Activated T-cell treated with anti-CD3 and anti-CD28 coated beads, Interleukin-2, amount 50 U/mL, for 72 hours (primary cell): ENCODE measurements at regions not wholly inside any gene's neighbourhood (a gene's known extent, or its start where the extent isn't known, plus 50 kb on each side); places are given as distances from the start of the nearest gene placed in this dataset.
"Not testable (repeated sequence)": the region's sequence is repeated elsewhere in the genome, so short reads cannot be mapped to it uniquely, and the experiment has no call there.

Experiments used
- ATAC-seq, 2 donors: fragments of 150-1000 bp; cut with Tn5 transposase; replicated peaks in 1 of 2; 2 replicates each; pipeline ENCODE4 v1.10.0; 2021; ENCODE audit warnings: moderate library complexity in 2 of 2, mild to moderate bottlenecking in 1 of 2
- DNase-seq, 2 donors: peaks; one replicate each; pipeline ENCODE4 v3.0.0; 2021 to 2022; ENCODE audit warnings: mixed read lengths in 1 of 2
- H3K27ac Mint-ChIP-seq: one replicate; pipeline ENCODE4 v1.8.0; 2022; ENCODE audit warnings: mild to moderate bottlenecking, moderate library complexity, mixed read lengths
- H3K27me3 Mint-ChIP-seq: one replicate; pipeline ENCODE4 v1.8.0; 2022; ENCODE audit warnings: low read depth, mixed read lengths
- H3K36me3 Mint-ChIP-seq, 2 donors: one replicate each; pipeline ENCODE4 v1.8.0; 2022; ENCODE audit warnings: mixed read lengths in 2 of 2, mild to moderate bottlenecking in 1 of 2; ENCODE audit not compliant: insufficient read depth in 2 of 2
- H3K4me1 Mint-ChIP-seq: one replicate; pipeline ENCODE4 v1.8.0; 2022; ENCODE audit warnings: low read depth, mixed read lengths
- H3K4me3 Mint-ChIP-seq, 2 donors: one replicate each; pipeline ENCODE4 v1.8.0; 2022; ENCODE audit warnings: mild to moderate bottlenecking in 2 of 2, mixed read lengths in 2 of 2, moderate library complexity in 2 of 2
- H3K9me3 Mint-ChIP-seq, 2 donors: one replicate each; pipeline ENCODE4 v1.8.0; 2022; ENCODE audit warnings: mixed read lengths in 2 of 2

DNA sequence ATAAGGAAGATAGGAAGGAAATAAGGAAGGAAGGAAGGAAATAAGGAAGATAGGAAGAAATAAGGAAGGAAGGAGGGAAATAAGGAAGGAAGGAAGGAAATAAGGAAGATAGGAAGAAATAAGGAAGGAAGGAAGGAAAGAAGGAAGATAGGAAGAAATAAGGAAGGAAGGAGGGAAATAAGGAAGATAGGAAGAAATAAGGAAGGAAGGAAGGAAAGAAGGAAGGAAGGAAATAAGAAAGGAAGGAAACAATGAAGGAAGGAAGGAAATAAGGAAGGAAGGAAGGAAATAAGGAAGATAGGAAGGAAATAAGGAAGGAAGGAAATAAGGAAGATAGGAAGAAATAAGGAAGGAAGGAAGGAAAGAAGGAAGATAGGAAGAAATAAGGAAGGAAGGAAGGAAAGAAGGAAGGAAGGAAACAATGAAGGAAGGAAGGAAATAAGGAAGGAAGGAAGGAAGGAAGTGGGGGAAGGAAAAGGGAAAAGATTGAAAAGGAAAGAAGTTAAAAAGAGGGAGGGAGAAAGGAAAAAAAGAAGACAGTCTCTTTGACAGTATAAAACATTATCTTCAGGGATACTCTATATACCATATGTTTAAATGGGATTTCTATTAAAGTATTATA, 227.1 kb downstream of the SP3 start:
- ATAC-seq, H3K9me3 Mint-ChIP-seq, DNase-seq, H3K4me1 Mint-ChIP-seq, H3K36me3 Mint-ChIP-seq, H3K4me3 Mint-ChIP-seq, H3K27ac Mint-ChIP-seq: not testable (repeated sequence)
- H3K27me3 Mint-ChIP-seq = peaks cover 23% of the 10 kb centered on the region

GRCh38 chr2:173739006-173739405, 226.2 kb downstream of the SP3 start:
- Mint-ChIP-seq H3K27me3 (peaks cover 26% of the 10 kb centered on the region), H3K27ac (no peak overlapping the region)

GRCh38 chr2:173740639-173741038, 224.5 kb downstream of the SP3 start:
- Mint-ChIP-seq H3K9me3 (peaks cover 3 to 4% of the 10 kb centered on the region in 2 donors), H3K27me3 (peaks cover 16% of the 10 kb centered on the region), H3K4me3 (no peak overlapping the region), H3K27ac (no peak overlapping the region), H3K36me3 (peaks cover 3 to 4% of the 10 kb centered on the region in 2 donors), H3K4me1 (no peaks in the 10 kb centered on the region)
- DNase-seq (no peak), ATAC-seq (no peak)

More at GRCh38 chr2:173739006-173739405, 226.2 kb downstream of the SP3 start:
- ATAC-seq (no peak), DNase-seq (no peak)
- Mint-ChIP-seq H3K4me1 (no peaks in the 10 kb centered on the region), H3K4me3 (no peak overlapping the region), H3K9me3 (peaks cover 3 to 4% of the 10 kb centered on the region in 2 donors), H3K36me3 (peaks cover 3 to 4% of the 10 kb centered on the region in 2 donors)

- no peak overlapping the region for H3K4me3 Mint-ChIP-seq
- peaks cover 23% of the 10 kb centered on the region for H3K27me3 Mint-ChIP-seq
- H3K27ac Mint-ChIP-seq = no peak overlapping the region
- peaks cover 3 to 4% of the 10 kb centered on the region in 2 donors for H3K9me3 Mint-ChIP-seq
- no peaks in the 10 kb centered on the region for H3K4me1 Mint-ChIP-seq
- DNase-seq = no peak
- H3K36me3 Mint-ChIP-seq = peaks cover 3 to 4% of the 10 kb centered on the region in 2 donors
- ATAC-seq = no peak
Observed at GRCh38 chr2:173741759-173742158, 223.4 kb downstream of the SP3 start.

DNA sequence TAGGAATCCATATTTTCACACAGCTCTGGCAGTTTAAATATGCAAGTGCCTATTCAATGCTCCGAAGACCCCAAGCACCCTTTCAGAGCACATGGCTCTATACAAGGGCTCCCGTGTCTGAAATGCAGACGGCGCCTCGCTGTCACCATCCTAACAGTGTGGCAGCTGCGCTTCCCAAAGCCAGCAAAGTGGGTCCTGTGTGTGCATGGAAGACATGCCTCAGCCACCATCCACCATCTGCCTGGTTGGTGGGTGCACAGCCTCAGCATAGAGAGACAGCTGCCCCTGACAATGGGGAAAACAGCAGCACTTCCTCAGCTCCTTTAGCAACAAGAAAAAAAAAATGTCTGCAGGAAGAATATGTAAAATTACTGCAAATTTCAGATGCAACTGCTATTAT, 218.1 kb downstream of the SP3 start:
- no peak for DNase-seq
- Mint-ChIP-seq H3K27me3 (peaks cover 23% of the 10 kb centered on the region), H3K36me3 (no peaks in the 10 kb centered on the region), H3K27ac (no peak overlapping the region), H3K4me3 (no peak overlapping the region), H3K4me1 (no peaks in the 10 kb centered on the region), H3K9me3 (no peaks in the 10 kb centered on the region)
- ATAC-seq = no peak

GRCh38 chr2:173749315-173749714, 215.9 kb downstream of the SP3 start:
- Mint-ChIP-seq H3K27me3 (peaks cover 10% of the 10 kb centered on the region), H3K36me3 (no peaks in the 10 kb centered on the region), H3K4me1 (no peaks in the 10 kb centered on the region), H3K27ac (no peak overlapping the region), H3K9me3 (no peaks in the 10 kb centered on the region), H3K4me3 (no peak overlapping the region)
- ATAC-seq = no peak
- no peak for DNase-seq

DNA sequence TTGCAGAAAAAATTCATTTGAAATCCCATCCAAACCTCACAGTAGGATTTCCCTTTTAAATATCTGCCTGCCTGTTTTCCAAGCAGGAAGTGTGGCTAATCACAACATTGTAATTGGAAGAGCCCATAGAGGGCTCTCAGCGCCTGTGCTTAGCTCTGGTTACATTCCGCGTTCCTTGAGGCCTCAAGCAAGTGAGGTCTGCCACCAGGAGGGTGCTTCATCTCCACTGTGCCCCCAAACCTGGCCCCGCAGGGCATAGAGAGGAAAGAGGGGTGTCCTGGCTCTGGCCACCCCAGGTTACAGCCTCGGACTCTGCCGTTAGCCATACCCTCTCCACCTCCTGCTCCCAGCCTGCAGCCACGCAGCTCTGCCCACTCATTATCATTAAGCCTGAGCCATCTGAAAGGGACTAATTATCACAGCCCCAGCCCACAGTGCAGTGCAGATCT, 214.8 kb downstream of the SP3 start:
- Mint-ChIP-seq H3K4me1 (no peaks in the 10 kb centered on the region), H3K36me3 (no peaks in the 10 kb centered on the region), H3K27ac (no peak overlapping the region), H3K9me3 (no peaks in the 10 kb centered on the region), H3K4me3 (no peak overlapping the region), H3K27me3 (peaks cover 8% of the 10 kb centered on the region)
- ATAC-seq (no peak), DNase-seq (no peak)

DNA sequence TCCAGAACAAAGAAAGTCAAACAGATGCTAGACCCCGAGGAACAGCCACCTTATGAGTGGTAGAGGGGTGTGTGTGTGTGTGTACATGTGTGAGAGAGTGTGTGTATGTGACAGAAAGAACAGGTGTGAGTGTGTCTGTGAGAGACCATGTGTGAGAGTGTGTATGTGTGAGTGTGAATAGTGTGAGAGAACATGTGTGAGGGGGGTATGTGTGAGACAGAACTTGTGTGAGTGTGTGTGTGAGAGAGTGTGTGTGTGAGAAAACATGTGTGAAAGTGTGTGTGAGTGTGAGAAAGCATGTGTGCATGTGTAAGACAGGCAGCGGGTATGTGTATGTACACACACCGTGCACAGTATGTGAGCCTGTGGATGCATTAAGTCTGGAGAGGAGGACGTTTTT, 214.3 kb downstream of the SP3 start:
- no peak overlapping the region for H3K27ac Mint-ChIP-seq
- no peak for DNase-seq
- no peak overlapping the region for H3K4me3 Mint-ChIP-seq
- H3K9me3 Mint-ChIP-seq = no peaks in the 10 kb centered on the region
- no peaks in the 10 kb centered on the region for H3K4me1 Mint-ChIP-seq
- peaks cover 8% of the 10 kb centered on the region for H3K27me3 Mint-ChIP-seq
- no peak for ATAC-seq
- no peaks in the 10 kb centered on the region for H3K36me3 Mint-ChIP-seq

- ATAC-seq = no peak
- H3K4me1 Mint-ChIP-seq = no peaks in the 10 kb centered on the region
- H3K36me3 Mint-ChIP-seq = no peaks in the 10 kb centered on the region
Observed at GRCh38 chr2:173751245-173751975, 213.8 kb downstream of the SP3 start.

DNA sequence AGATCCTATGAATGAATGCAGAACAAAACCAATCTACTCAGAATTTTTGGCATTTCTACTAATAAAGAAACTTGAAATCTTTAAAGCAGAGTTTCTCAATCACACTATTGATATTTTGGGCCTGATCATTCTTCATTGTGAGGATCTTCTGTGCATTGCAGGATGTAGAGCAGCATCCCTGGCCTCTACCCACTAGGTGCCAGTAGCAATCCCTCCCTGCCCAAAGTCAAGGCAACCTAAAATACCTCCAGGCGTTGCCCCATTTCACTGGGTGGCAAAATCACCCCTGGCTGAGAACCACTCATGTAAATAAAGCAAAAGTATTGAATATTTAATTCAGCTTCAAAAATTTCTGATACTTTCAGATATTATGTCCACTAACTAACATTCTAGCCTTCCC, 213.0 kb downstream of the SP3 start:
- no peak for DNase-seq
- no peaks in the 10 kb centered on the region for H3K36me3 Mint-ChIP-seq
- no peak overlapping the region for H3K27ac Mint-ChIP-seq
- no peaks in the 10 kb centered on the region for H3K27me3 Mint-ChIP-seq
- ATAC-seq = no peak
- no peaks in the 10 kb centered on the region for H3K4me1 Mint-ChIP-seq
- no peak overlapping the region for H3K4me3 Mint-ChIP-seq
- H3K9me3 Mint-ChIP-seq = no peaks in the 10 kb centered on the region

More at GRCh38 chr2:173751245-173751975, 213.8 kb downstream of the SP3 start:
- Mint-ChIP-seq H3K27ac (no peak overlapping the region), H3K9me3 (no peaks in the 10 kb centered on the region), H3K4me3 (no peak overlapping the region), H3K27me3 (peaks cover 4% of the 10 kb centered on the region)
- DNase-seq = no peak

DNA sequence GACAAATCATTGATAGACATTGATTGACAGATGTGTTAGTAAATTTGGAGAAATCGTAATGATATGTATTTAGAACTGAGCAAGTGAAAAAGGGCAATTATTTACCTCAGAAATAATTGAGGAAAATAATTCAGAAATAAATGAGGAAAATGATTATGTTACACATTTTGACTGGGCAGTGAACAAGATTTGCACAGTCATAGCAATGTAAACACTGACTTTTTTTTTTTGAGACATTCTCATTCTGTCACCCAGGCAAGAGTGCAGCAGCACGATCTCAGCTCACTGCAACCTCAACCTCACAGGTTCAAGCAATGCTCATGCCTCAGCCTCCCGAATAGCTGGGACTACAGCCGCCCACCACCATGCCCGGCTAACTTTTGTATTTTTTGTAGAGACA, 211.7 kb downstream of the SP3 start:
- Mint-ChIP-seq H3K9me3 (no peaks in the 10 kb centered on the region), H3K4me3 (no peak overlapping the region), H3K4me1 (no peaks in the 10 kb centered on the region), H3K36me3 (no peaks in the 10 kb centered on the region), H3K27ac (no peak overlapping the region), H3K27me3 (peaks cover 5% of the 10 kb centered on the region)
- no peak for ATAC-seq
- no peak for DNase-seq

- Mint-ChIP-seq H3K4me3 (no peak overlapping the region), H3K36me3 (no peaks in the 10 kb centered on the region), H3K4me1 (no peaks in the 10 kb centered on the region), H3K27ac (no peak overlapping the region), H3K27me3 (peaks cover 5% of the 10 kb centered on the region), H3K9me3 (no peaks in the 10 kb centered on the region)
- ATAC-seq (no peak), DNase-seq (no peak)
Observed at GRCh38 chr2:173754165-173754564, 211.0 kb downstream of the SP3 start.

DNA sequence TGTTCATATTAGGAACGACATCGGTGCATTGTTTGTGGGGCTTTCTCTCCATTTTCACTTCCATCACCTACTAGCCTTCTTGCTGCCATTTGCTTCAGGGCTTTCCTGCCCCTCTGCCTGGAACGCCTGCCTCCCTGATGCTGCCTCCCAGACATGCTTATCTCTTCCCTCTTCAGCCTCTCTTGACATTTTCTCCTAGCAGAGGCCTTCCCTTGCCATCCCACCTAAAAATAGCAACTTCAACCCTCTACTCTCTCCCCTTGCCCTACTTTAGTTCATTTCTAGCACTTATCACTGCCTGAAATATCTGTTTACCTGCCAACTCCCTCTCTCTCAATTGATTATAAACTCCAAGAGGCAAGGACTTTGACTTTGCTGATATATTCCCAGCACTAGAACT, 210.3 kb downstream of the SP3 start:
- peaks cover 5% of the 10 kb centered on the region for H3K27me3 Mint-ChIP-seq
- no peaks in the 10 kb centered on the region for H3K4me1 Mint-ChIP-seq
- H3K27ac Mint-ChIP-seq = no peak overlapping the region
- no peak overlapping the region for H3K4me3 Mint-ChIP-seq
- no peak for ATAC-seq
- no peak for DNase-seq
- no peaks in the 10 kb centered on the region for H3K36me3 Mint-ChIP-seq
- no peaks in the 10 kb centered on the region for H3K9me3 Mint-ChIP-seq

- Mint-ChIP-seq H3K27ac (no peak overlapping the region), H3K9me3 (no peaks in the 10 kb centered on the region), H3K4me3 (no peak overlapping the region), H3K4me1 (no peaks in the 10 kb centered on the region), H3K36me3 (no peaks in the 10 kb centered on the region), H3K27me3 (peaks cover 5% of the 10 kb centered on the region)
- ATAC-seq (no peak), DNase-seq (no peak)
Observed at GRCh38 chr2:173755798-173756197, 209.4 kb downstream of the SP3 start.
